IPS-18c (cell line): ENCODE measurements at regions not wholly inside any gene's neighbourhood (a gene's known extent, or its start where the extent isn't known, plus 50 kb on each side); places are given as distances from the start of the nearest gene placed in this dataset.
"Not testable (repeated sequence)": the region's sequence is repeated elsewhere in the genome, so short reads cannot be mapped to it uniquely, and the experiment has no call there.

Experiments
- H3K4me3 ChIP-seq: 2 replicates; pipeline ENCODE4 v1.7.0; 2013; ENCODE audit warnings: low read depth, mild to moderate bottlenecking, low read length, moderate library complexity; ENCODE audit not compliant: insufficient read depth
- H3K9me3 ChIP-seq: one replicate; pipeline ENCODE4 v1.6.1; 2013; ENCODE audit warnings: mild to moderate bottlenecking, low read length, moderate library complexity; ENCODE audit not compliant: control insufficient read depth, insufficient read depth

DNA sequence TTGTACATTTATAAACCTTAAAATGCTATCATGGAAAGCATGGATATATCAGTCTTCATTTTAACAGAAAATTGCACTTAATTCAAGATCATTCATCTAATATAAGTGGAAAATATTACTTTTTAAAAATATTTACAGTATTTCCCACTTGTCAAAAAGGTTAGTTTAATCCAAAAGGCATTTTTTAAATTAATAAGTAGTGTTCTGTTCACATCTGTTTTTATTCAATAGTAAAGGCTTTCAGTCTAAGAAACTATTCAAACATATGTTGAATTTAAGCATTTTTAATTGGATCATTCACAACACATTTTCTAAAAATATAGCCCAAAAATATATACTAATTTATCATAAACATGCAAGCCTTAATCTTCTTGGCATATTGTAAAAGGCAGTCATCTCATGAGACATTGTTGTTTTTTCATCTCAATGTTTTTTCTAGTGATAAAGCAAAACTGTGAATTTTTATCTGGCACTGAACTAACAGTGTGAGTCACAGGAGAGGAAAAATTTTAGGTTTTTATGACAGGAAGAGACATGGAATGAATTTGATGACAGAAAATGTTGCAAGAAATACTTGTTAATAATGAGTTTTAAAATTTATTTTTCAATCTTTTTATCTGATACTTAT lies 1642.5 kb upstream of the TMEFF2 start:
- H3K9me3 ChIP-seq, result no peaks in the 10 kb centered on the region
- no peak overlapping the region for H3K4me3 ChIP-seq

DNA sequence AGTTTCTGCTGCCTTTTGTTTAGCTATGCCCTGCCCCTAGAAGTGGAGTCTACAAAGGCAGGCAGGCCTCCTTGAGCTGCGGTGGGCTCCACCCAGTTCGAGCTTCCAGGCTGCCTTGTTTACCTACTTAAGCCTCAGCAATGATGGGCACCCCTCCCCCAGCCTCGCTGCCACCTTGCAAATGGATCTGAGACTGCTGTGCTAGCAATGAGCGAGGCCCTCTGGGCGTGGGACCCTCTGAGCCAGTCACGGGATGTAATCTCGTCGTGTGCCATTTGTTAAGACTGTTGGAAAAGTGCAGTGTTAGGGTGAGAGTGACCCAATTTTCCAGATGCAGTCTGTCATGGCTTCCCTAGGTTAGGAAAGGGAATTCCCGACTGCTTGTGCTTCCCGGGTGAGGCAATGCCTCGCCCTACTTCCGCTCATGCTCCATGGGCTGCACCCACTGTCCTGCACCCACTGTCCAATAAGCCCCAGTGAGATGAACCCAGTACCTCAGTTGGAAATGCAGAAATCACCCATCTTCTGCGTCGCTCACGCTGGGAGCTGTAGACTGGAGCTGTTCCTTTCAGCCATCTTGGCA lies 1641.8 kb upstream of the TMEFF2 start:
- H3K9me3 ChIP-seq, H3K4me3 ChIP-seq: not testable (repeated sequence)

DNA sequence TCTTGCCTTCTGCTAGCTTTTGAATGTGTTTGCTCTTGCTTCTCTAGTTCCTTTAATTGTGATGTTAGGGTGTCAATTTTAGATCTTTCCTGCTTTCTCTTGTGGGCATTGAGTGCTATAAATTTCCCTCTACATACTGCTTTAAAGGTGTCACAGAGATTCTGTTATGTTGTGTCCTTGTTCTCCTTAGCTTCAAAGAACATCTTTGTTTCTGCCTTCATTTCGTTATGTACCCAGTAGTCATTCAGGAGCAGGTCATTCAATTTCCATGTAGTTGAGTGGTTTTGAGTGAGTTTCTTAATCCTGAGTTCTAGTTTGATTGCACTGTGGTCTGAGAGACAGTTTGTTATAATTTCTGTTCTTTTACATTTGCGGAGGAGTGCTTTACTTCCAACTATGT lies 1639.2 kb upstream of the TMEFF2 start:
- H3K9me3 ChIP-seq, H3K4me3 ChIP-seq: not testable (repeated sequence)

DNA sequence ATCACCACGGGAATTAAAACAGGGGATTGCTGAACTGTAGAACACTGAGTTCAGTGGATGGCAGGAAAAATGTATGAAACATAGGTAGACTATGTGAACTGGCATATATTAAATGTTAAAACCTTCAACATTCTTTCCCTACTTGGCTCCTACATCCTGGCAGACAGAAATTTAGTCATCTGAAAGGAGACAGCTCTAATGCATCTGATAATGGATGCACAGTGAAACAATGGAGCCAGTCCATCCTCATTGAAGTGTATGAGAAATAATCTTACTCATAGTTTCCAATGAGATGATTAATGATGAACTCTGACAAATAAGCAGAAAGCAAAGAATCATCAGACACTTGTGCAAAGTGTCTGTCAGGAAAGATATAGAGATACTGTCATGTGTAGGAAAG lies 1629.7 kb upstream of the TMEFF2 start:
- Histone ChIP-seq H3K4me3 (no peak overlapping the region), H3K9me3 (peaks cover 5% of the 10 kb centered on the region)

GRCh38 chr2:193818801-193819499 lies 1624.2 kb upstream of the TMEFF2 start:
- no peak overlapping the region for H3K4me3 ChIP-seq
- H3K9me3 ChIP-seq, result peaks cover 5% of the 10 kb centered on the region

DNA sequence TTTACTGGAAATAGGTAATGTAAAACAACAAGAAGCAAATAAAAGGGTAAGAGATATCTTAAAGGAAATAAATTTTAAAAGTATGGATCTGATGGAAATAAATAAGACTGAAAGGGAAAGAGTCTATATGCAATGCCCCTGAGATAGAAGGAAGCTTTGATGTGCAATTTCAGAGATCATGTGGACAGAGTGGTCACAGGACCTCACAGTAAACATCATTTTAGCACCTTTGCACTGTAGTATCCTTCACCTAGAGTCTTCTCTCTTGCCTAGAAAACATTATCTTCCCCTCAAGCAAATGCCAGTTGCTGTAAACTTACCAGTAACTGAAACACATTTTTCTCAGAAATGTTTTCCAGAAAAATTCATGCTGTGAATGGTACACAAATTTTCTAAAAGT lies 1621.3 kb upstream of the TMEFF2 start:
- Histone ChIP-seq H3K9me3 (peaks cover 2% of the 10 kb centered on the region), H3K4me3 (no peak overlapping the region)

GRCh38 chr2:193810533-193810932 lies 1615.8 kb upstream of the TMEFF2 start:
- no peaks in the 10 kb centered on the region for H3K9me3 ChIP-seq
- no peak overlapping the region for H3K4me3 ChIP-seq

GRCh38 chr2:193808877-193809276 lies 1614.1 kb upstream of the TMEFF2 start:
- H3K4me3 ChIP-seq, result no peak overlapping the region

DNA sequence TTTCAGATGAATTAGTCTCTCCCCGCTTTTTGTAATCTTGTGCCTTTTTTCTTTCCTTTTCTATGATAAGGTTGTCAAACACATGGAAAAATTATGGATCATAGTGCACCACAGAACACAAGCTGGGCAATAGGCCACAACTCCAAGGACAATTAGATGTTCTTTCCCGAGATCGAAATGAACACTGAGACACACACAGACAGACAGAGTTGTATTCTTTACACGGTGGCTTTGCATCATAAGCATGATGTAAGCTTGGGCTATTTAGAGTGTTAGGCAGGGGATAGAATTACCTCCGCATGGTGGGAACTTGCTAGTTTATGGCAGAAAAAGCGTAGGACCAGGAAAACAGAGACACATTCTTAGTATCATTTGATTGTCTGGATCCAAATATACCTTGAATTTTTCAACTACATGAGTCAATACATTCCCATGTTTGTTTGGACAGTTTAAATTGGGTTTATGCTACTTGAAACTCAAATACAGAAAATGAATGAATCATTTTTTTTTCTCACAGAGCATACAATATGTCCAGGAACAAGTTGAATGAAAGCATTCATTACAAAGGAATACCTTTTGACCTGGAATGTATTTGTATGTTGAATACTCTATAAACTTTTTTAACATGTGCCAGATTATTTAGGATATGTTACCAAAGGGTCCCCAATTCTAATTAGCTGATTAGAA lies 1611.5 kb upstream of the TMEFF2 start:
- Histone ChIP-seq H3K9me3 (no peaks in the 10 kb centered on the region), H3K4me3 (no peak overlapping the region)

More at GRCh38 chr2:193808877-193809276, 1614.1 kb upstream of the TMEFF2 start:
- no peaks in the 10 kb centered on the region for H3K9me3 ChIP-seq

DNA sequence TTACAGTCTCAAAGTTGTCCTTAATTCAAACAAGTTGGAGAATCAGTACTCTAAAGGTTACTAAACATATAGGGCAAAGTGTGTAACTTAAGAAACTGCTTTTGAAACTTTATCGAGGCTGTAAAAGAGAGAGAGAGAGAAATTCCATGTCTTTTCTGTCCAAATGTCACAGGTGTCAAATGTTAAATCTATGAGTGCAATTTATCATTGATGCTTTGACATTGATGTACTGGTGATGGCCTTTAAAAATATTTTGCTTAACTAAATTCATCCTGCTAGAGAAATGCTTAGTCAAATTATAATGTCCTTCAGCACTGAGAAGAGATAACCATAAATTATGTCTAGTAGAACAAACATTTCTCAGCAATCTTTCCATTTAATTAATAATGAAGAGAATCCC lies 1602.1 kb upstream of the TMEFF2 start:
- H3K9me3 ChIP-seq, result no peaks in the 10 kb centered on the region
- H3K4me3 ChIP-seq, result no peak overlapping the region

DNA sequence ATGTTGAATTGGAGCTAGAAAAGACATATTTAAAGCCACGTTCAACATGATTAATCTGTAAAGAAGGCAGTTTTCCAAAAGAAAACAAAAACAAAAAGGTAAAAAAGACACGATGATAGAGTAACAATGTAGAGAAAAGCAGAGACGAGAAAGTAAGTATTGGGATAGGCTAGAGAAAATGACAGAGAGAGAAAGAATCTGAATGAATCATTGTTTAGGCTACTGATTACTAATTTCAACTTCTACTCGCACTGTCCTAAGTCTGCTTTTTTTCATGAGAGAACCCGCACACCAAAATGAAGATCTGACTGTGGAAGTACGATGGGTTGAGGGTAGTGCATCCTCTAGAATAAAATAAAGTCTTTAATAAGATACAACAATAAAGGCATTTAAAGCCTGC lies 1599.2 kb upstream of the TMEFF2 start:
- no peak overlapping the region for H3K4me3 ChIP-seq
- H3K9me3 ChIP-seq, result no peaks in the 10 kb centered on the region

DNA sequence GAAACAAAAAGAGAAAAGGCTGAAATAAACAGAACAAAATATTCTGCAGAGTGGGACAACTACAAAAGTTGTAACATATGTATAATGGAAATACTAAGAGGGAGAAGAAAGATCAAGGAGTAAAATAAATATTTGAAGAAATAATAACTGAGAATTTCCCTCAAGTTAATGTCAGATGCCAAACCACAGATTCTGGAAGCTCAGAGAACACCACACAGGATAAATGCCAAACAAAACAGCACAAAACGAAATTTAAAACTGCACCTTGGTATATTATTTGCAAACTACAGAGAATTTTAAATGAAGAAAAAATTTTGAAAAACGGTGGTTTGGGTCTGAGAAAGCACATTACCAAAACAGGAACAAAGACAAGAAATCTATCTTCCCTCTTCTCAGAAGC lies 1588.9 kb upstream of the TMEFF2 start:
- H3K4me3 ChIP-seq, result no peak overlapping the region
- no peaks in the 10 kb centered on the region for H3K9me3 ChIP-seq

DNA sequence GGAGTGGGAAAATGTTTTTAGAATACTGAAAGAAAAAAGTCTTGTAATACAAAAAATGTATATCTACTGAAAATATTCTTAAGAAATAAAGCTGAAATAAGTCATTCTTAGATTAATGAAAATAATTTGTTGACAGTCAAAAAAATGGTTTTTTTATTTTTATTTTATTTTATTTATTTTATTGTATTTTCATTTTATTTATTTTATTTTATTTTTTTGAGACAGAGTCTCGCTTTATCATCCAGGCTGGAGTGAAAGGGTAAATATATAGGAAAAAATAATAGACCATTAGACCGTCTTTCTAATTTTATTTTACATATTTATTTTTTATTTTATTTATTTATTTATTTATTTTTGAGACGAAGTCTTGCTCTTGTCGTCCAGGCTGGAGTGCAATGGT lies 1583.6 kb upstream of the TMEFF2 start:
- H3K4me3 ChIP-seq, result no peak overlapping the region
- no peaks in the 10 kb centered on the region for H3K9me3 ChIP-seq

DNA sequence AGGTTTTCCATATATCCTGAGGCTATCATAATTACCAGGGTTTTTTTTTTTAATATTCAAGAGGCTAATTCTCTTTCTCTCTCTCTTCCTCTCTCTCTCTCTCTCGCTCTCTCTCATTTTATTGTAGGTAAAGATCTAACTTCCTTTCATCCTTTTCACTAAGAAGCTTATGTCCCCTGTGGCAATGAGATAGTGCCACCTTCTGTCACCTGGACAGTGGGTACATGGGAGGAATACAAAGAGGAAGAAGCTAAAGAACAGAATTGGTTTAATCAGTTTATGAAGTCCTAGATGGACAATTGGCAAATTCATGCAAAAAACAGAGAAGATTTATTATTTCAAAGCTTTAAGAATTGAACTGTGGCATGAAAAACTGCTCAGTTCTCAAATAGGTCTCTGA lies 1582.3 kb upstream of the TMEFF2 start:
- no peak overlapping the region for H3K4me3 ChIP-seq
- H3K9me3 ChIP-seq, result no peaks in the 10 kb centered on the region

- no peaks in the 10 kb centered on the region for H3K9me3 ChIP-seq
- H3K4me3 ChIP-seq, result no peak overlapping the region
These were observed 1579.4 kb upstream of the TMEFF2 start for GRCh38 chr2:193774166-193774565.

DNA sequence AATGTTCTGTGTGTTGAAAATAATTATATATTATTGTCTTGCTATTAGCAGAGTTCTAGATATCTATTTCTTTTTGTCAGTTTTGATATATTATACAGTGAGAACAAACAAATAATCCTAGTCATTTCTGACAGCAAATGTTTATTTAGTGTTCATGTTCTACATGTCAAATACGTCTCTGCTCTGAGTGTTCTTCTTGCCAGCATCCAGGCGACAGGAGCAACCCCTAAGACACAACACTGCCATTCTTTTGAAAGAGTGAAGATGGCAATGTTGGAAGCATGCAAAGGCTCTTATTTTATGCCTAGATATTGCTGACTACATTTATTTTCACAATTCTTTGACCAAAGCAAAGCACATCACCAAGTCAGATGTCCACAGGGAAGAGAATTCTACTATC lies 1556.6 kb upstream of the TMEFF2 start:
- H3K4me3 ChIP-seq, result no peak overlapping the region

DNA sequence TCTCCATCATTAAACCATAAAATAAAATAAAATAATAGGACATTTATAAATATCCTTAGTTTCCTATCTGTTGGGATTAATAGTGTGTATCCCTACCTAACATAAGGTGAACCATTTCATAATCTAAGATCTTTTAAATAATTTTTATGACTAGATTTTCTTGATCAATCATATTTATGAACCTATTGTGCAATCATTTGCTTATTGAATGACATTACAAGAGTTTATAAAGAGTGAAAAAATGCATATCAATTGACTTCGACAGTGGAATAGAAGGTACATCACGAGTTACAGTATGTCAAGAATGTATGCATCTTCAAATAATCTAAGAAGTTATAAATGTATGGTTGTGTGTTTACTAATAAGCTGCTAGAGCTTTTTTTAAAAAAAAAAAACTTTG lies 1554.8 kb upstream of the TMEFF2 start:
- H3K9me3 ChIP-seq, result no peaks in the 10 kb centered on the region
- H3K4me3 ChIP-seq, result no peak overlapping the region

More for the DNA sequence above, 1556.6 kb upstream of the TMEFF2 start:
- no peaks in the 10 kb centered on the region for H3K9me3 ChIP-seq

DNA sequence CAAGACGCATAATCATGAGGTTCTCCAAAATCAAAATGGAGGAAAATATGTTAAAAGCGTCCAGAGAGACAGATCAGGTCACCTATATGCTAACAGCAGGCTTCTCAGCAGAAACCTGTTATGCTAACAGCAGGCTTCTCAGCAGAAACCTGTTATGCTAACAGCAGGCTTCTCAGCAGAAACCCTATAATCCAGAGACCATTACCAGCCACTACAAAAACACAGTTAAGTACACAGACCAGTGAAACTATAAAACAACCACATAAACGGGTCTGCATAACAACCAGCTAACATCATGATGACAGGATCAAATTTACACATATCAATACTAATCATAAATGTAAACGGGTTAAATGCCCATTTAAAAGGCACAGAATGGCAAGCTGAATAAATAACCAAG lies 1548.4 kb upstream of the TMEFF2 start:
- Histone ChIP-seq H3K4me3 (no peak overlapping the region), H3K9me3 (no peaks in the 10 kb centered on the region)
